ENCODE measurements at regions not wholly inside any gene's neighbourhood (a gene's known extent, or its start where the extent isn't known, plus 50 kb on each side); places are given as distances from the start of the nearest gene placed in this dataset.

DNA sequence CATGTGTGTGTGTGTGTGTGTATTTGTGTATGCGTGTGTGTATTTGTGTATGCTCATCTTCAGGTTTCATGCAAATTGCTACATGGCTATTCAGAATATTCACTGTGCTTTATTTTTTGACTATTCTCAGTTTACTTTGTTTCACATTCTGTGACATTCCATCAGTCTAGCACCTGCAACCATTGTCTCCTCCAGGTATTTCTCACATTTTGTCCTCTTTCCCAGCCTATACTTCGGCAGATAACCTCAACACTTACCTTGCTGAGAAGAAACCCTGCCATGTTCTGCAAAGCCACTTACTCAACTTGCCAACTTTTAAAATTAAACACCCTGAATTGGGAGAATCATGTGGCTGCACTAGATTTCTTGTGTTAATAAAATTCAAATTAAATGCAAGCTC is 135.4 kb upstream of the REG3A start:
- Mint-ChIP-seq H3K4me3 (ENCODE audit: unreplicated experiment) (no peak overlapping the region), H3K4me1 (ENCODE audit: low read depth, unreplicated experiment) (no peaks in the 10 kb centered on the region), H3K27ac (ENCODE audit: unreplicated experiment) (no peak overlapping the region), H3K36me3 (ENCODE audit: unreplicated experiment) (no peaks in the 10 kb centered on the region), H3K27me3 (ENCODE audit: unreplicated experiment) (no peaks in the 10 kb centered on the region), H3K9me3 (ENCODE audit: unreplicated experiment) (no peaks in the 10 kb centered on the region)
- no peak for DNase-seq
- TF ChIP-seq CTCF (IDR thresholded peaks at IDR 0.05; ENCODE audit: partially characterized antibody, unreplicated experiment), result no peak

DNA sequence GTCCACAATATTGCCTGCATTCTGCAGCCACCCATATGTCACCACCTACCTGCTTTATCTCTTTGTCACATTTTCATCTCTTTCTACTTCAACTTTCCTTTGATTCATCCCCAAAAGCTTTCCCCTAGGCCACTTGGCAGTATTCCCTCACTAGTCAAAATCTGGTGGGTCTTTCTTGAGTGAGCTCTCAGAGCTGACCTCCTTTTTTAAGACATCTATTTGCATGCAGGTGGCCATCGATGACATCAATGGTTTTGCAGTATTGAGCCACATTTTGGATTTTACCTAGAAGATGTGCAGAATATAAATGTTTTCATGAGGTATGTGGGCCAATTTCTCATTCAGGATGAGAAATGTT is 133.4 kb upstream of the REG3A start:
- Mint-ChIP-seq H3K9me3 (ENCODE audit: unreplicated experiment) (peaks cover 2% of the 10 kb centered on the region), H3K36me3 (ENCODE audit: unreplicated experiment) (peaks cover 11% of the 10 kb centered on the region), H3K27ac (ENCODE audit: unreplicated experiment) (no peak overlapping the region), H3K4me3 (ENCODE audit: unreplicated experiment) (no peak overlapping the region), H3K4me1 (ENCODE audit: low read depth, unreplicated experiment) (no peaks in the 10 kb centered on the region), H3K27me3 (ENCODE audit: unreplicated experiment) (no peaks in the 10 kb centered on the region)
- DNase-seq, result no peak
- TF ChIP-seq CTCF (IDR thresholded peaks at IDR 0.05; ENCODE audit: partially characterized antibody, unreplicated experiment), result no peak

DNA sequence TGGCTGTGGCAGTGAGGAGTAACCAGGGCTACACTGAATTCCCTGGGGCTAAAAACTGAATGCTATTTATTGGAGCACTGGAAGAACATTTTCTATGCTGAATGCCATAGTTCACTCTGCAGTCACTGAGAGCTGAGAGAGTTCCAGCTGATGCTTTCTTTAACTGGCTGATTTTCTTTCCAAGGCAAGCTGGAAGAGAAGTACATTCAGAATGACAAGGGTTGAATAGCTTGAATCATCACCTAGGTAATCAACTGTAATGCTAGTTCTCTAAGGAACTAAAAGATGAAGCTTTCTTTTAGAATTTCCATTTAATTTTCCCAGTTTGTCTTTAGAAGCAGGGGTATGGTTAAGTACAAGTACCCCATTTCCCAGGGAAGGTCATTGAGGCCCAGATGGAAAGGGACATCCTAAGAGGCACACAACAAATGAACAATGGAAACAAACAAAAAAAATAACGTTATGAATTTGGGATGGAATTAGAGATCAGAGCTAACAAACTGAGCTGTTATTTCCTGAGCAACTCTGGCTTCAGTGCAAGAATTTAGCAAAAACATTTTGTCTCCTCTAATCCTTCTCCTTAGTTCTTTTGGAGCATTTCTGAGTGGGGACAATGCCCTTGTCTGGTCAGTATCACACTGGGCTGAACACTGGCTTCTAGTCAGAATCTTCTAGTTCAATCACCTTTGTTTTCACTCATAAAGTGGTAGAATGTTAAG is 132.8 kb upstream of the REG3A start:
- Mint-ChIP-seq H3K9me3 (ENCODE audit: unreplicated experiment) (peaks cover 2% of the 10 kb centered on the region), H3K4me1 (ENCODE audit: low read depth, unreplicated experiment) (no peaks in the 10 kb centered on the region), H3K36me3 (ENCODE audit: unreplicated experiment) (peaks cover 11% of the 10 kb centered on the region), H3K4me3 (ENCODE audit: unreplicated experiment) (no peak overlapping the region), H3K27me3 (ENCODE audit: unreplicated experiment) (no peaks in the 10 kb centered on the region), H3K27ac (ENCODE audit: unreplicated experiment) (no peak overlapping the region)
- no peak for TF ChIP-seq CTCF (IDR thresholded peaks at IDR 0.05; ENCODE audit: partially characterized antibody, unreplicated experiment)
- no peak for DNase-seq

DNA sequence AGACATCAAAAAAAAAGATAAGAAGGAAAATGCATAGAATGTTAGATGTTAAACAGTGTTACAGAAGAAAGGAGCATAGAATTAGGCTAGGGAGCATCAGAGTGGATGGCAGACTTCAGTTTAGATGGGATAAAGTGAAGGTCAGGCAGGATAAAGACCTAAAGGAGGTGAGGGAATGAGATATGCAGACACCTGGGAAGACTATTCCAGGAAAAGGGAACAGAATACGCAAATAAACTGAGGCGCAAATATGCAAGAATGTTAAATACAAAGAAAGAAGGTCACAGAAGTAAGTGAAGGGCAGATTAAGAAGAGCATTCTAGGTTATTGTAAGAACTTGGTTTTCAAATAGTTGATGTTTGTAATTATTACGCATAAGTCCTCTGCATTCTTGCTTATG is 116.3 kb upstream of the REG3A start:
- Mint-ChIP-seq H3K27me3 (ENCODE audit: unreplicated experiment) (no peaks in the 10 kb centered on the region), H3K9me3 (ENCODE audit: unreplicated experiment) (no peaks in the 10 kb centered on the region), H3K4me1 (ENCODE audit: low read depth, unreplicated experiment) (no peaks in the 10 kb centered on the region), H3K4me3 (ENCODE audit: unreplicated experiment) (no peak overlapping the region), H3K27ac (ENCODE audit: unreplicated experiment) (no peak overlapping the region), H3K36me3 (ENCODE audit: unreplicated experiment) (no peaks in the 10 kb centered on the region)
- DNase-seq, result no peak
- no peak for TF ChIP-seq CTCF (IDR thresholded peaks at IDR 0.05; ENCODE audit: partially characterized antibody, unreplicated experiment)

- Mint-ChIP-seq H3K9me3 (ENCODE audit: unreplicated experiment) (no peaks in the 10 kb centered on the region), H3K27ac (ENCODE audit: unreplicated experiment) (no peak overlapping the region), H3K27me3 (ENCODE audit: unreplicated experiment) (no peaks in the 10 kb centered on the region), H3K36me3 (ENCODE audit: unreplicated experiment) (no peaks in the 10 kb centered on the region), H3K4me1 (ENCODE audit: low read depth, unreplicated experiment) (no peaks in the 10 kb centered on the region), H3K4me3 (ENCODE audit: unreplicated experiment) (no peak overlapping the region)
- TF ChIP-seq CTCF (IDR thresholded peaks at IDR 0.05; ENCODE audit: partially characterized antibody, unreplicated experiment), result peak; percentile 42
- no peak for DNase-seq
Measured at GRCh38 chr2:79275197-79275596, 115.6 kb upstream of the REG3A start.

Measured in glutamatergic neuron (in vitro differentiated cells).